HAP-1 (cell line): ENCODE measurements at regions not wholly inside any gene's neighbourhood (a gene's known extent, or its start where the extent isn't known, plus 50 kb on each side); places are given as distances from the start of the nearest gene placed in this dataset.
A peak's percentile ranks its signal among the peaks of the same experiment; 100 is the strongest.

Experiments used
- DNase-seq, 2 experiments: peaks; one replicate each; pipeline ENCODE4 v3.0.0-alpha.2; 2016 to 2020; ENCODE audit warnings: low spot score in 2 of 2
- H3K27me3 ChIP-seq: fragments of 250-450 bp; sonication (Bioruptor Pico); 2 replicates; pipeline ENCODE4 v1.5.1; 2020; ENCODE audit warnings: low read depth, mild to moderate bottlenecking, moderate library complexity
- H3K36me3 ChIP-seq: fragments of 250-450 bp; sonication (Bioruptor Pico); replicated peaks from 2 replicates; pipeline ENCODE4 v1.5.1; 2020; ENCODE audit warnings: mild to moderate bottlenecking
- H3K4me1 ChIP-seq: fragments of 250-450 bp; sonication (Bioruptor Pico); 2 replicates; pipeline ENCODE4 v1.5.1; 2020; ENCODE audit warnings: mild to moderate bottlenecking
- H3K4me3 ChIP-seq: fragments of 250-450 bp; sonication (Bioruptor Pico); 2 replicates; pipeline ENCODE4 v1.5.1; 2020; ENCODE audit warnings: mild to moderate bottlenecking, moderate library complexity
- H3K9me3 ChIP-seq: fragments of 250-450 bp; sonication (Bioruptor Pico); 2 replicates; pipeline ENCODE4 v1.5.1; 2020; ENCODE audit warnings: mild to moderate bottlenecking, moderate library complexity
- in situ Hi-C: fragments of 300-500 bp; cut with MboI; formaldehyde crosslinking; loops from 3 replicates; pipeline ENCODE4 v1.14.3; 2020; ENCODE audit warnings: low sequenced_read_pairs, inconsistent platforms, mixed read lengths

- DNase-seq: no peak
Observed at GRCh38 chr6:119559586-119559985, 210.0 kb upstream of the MAN1A1 start.

GRCh38 chr6:119557239-119557638 is 207.7 kb upstream of the MAN1A1 start:
- DNase-seq: no peak
- H3K27me3 ChIP-seq: no peaks in the 10 kb centered on the region
- H3K9me3 ChIP-seq: no peaks in the 10 kb centered on the region; the same call in 1 of the 2 replicates
- no peaks in the 10 kb centered on the region for H3K4me1 ChIP-seq
- H3K4me3 ChIP-seq: no peak overlapping the region
- in situ Hi-C loops: no loop called here
- H3K36me3 ChIP-seq: no peaks in the 10 kb centered on the region

More at GRCh38 chr6:119559586-119559985, 210.0 kb upstream of the MAN1A1 start:
- Histone ChIP-seq H3K36me3 (no peaks in the 10 kb centered on the region), H3K4me1 (no peaks in the 10 kb centered on the region), H3K27me3 (no peaks in the 10 kb centered on the region), H3K9me3 (no peaks in the 10 kb centered on the region), H3K4me3 (no peak overlapping the region)
- in situ Hi-C loops: no loop called here

DNA sequence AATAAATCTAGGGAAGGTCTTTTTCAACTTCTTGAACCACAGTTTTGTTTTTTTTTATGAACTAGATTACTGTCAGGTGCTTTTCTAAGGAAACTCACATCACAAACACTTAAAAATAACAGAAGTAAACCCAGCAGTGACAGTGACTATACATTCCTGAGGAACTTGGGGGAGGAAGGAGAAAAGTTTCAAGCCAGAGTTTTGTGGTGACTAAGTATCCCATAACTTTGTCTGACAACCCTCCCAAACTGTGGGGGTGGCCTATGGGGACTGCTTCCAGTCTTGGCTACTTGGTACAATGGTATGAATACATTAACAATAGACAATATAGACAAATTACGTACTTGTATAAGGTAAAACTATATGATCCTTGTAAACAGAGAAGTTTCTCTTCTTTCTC is 202.5 kb upstream of the MAN1A1 start:
- no peaks in the 10 kb centered on the region for H3K4me1 ChIP-seq
- DNase-seq: no peak
- H3K9me3 ChIP-seq: no peaks in the 10 kb centered on the region; the same call in 1 of the 2 replicates
- H3K27me3 ChIP-seq: no peaks in the 10 kb centered on the region
- in situ Hi-C loops: no loop called here
- H3K4me3 ChIP-seq: no peak overlapping the region
- H3K36me3 ChIP-seq: no peaks in the 10 kb centered on the region

DNA sequence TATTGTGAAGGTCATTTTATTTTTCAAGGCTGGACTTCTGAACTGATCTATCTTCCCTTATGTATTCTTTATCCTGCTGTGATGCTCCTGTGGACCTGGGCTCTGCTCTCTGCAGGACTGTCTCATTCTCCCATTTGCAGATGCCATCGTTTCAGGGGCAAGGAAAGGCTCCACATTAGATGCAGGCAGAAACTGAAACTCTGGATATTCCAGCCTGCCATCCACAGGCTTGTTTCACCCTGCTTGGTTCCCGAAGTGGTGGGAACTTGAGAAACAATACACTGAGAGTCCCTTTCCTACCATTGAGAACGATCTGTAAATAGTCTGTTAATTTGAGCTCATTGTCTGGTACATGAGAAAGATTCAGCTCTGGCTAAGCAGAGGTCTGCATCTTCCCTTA is 197.5 kb upstream of the MAN1A1 start:
- DNase-seq: no peak
- no peaks in the 10 kb centered on the region for H3K27me3 ChIP-seq
- H3K4me3 ChIP-seq: no peak overlapping the region
- H3K36me3 ChIP-seq: no peaks in the 10 kb centered on the region
- no peaks in the 10 kb centered on the region; the same call in 1 of the 2 replicates for H3K4me1 ChIP-seq
- no peaks in the 10 kb centered on the region for H3K9me3 ChIP-seq
- in situ Hi-C loops: no loop called here

- Histone ChIP-seq H3K4me3 (no peak overlapping the region), H3K36me3 (no peaks in the 10 kb centered on the region), H3K4me1 (peaks cover 8% of the 10 kb centered on the region), H3K27me3 (no peaks in the 10 kb centered on the region), H3K9me3 (no peaks in the 10 kb centered on the region)
- DNase-seq: no peak
- in situ Hi-C loops: no loop called here
Observed at GRCh38 chr6:119545245-119545644, 195.7 kb upstream of the MAN1A1 start.

GRCh38 chr6:119544325-119545175 is 195.0 kb upstream of the MAN1A1 start:
- in situ Hi-C loops: no loop called here
- no peak overlapping the region for H3K4me3 ChIP-seq
- no peak for DNase-seq
- H3K36me3 ChIP-seq: no peaks in the 10 kb centered on the region
- H3K9me3 ChIP-seq: no peaks in the 10 kb centered on the region
- H3K27me3 ChIP-seq: no peaks in the 10 kb centered on the region
- H3K4me1 ChIP-seq: peaks cover 8% of the 10 kb centered on the region

- DNase-seq: no peak
- Histone ChIP-seq H3K36me3 (no peaks in the 10 kb centered on the region), H3K27me3 (no peaks in the 10 kb centered on the region), H3K4me3 (no peak overlapping the region), H3K4me1 (peaks cover 8% of the 10 kb centered on the region), H3K9me3 (no peaks in the 10 kb centered on the region)
- in situ Hi-C loops: no loop called here
Observed at GRCh38 chr6:119543332-119543731, 193.8 kb upstream of the MAN1A1 start.

GRCh38 chr6:119542037-119542436 is 192.5 kb upstream of the MAN1A1 start:
- H3K4me1 ChIP-seq: peaks cover 8% of the 10 kb centered on the region
- no peak for DNase-seq
- no peaks in the 10 kb centered on the region for H3K9me3 ChIP-seq
- no peak overlapping the region for H3K4me3 ChIP-seq
- in situ Hi-C loops: no loop called here
- peaks cover under 1% of the 10 kb centered on the region; the same call in 1 of the 2 replicates for H3K27me3 ChIP-seq
- no peaks in the 10 kb centered on the region for H3K36me3 ChIP-seq

- Histone ChIP-seq H3K4me3 (no peak overlapping the region), H3K4me1 (peaks cover 8% of the 10 kb centered on the region), H3K36me3 (no peaks in the 10 kb centered on the region), H3K9me3 (no peaks in the 10 kb centered on the region), H3K27me3 (peaks cover 2% of the 10 kb centered on the region; the same call in 1 of the 2 replicates)
- DNase-seq: peak in 1 of 2 experiments; percentile 66
- in situ Hi-C loops: no loop called here
Observed at GRCh38 chr6:119541132-119541905, 191.8 kb upstream of the MAN1A1 start.

- Histone ChIP-seq H3K36me3 (no peaks in the 10 kb centered on the region), H3K4me3 (no peak overlapping the region), H3K4me1 (peaks cover 8% of the 10 kb centered on the region), H3K27me3 (peaks cover 2% of the 10 kb centered on the region; the same call in 1 of the 2 replicates), H3K9me3 (no peaks in the 10 kb centered on the region)
- in situ Hi-C loops: no loop called here
- no peak for DNase-seq
Observed at GRCh38 chr6:119540417-119540816, 190.9 kb upstream of the MAN1A1 start.

DNA sequence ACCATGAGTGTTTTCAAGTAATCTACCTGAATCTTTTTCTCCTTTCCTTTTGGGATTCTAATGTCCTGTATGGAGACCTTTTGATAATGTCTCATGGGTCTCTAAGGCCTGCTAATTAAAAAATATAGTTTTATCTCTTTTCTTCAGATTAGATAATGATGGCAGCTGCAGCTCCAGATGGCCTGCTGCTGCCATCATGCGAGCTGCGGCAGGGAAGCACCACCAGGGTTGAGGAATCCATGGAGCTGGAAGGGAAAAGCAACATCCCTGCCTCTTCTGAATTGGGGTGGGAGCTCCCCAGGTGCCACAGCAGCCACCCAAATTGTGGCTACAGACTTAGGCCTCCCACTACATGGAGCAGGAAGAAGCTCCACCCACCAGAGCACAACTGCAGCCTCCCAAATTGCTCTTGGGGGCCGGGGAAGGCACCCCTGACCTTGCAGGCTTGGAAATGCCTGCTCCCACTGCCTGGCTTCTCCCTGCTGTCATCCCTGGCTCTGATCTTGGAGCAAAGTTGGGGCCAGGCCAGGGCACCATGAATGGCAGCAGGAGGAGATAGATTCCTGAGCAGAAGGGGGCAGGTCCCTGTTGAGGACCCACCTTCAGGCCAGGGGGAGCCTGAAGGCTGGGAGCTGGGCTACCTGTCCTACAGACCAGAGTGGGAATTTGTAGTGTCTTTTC is 189.6 kb upstream of the MAN1A1 start:
- in situ Hi-C loops: no loop called here
- H3K36me3 ChIP-seq: no peaks in the 10 kb centered on the region
- no peaks in the 10 kb centered on the region for H3K9me3 ChIP-seq
- peaks cover 2% of the 10 kb centered on the region; the same call in 1 of the 2 replicates for H3K27me3 ChIP-seq
- no peak overlapping the region for H3K4me3 ChIP-seq
- peaks cover 8% of the 10 kb centered on the region for H3K4me1 ChIP-seq
- DNase-seq: no peak

DNA sequence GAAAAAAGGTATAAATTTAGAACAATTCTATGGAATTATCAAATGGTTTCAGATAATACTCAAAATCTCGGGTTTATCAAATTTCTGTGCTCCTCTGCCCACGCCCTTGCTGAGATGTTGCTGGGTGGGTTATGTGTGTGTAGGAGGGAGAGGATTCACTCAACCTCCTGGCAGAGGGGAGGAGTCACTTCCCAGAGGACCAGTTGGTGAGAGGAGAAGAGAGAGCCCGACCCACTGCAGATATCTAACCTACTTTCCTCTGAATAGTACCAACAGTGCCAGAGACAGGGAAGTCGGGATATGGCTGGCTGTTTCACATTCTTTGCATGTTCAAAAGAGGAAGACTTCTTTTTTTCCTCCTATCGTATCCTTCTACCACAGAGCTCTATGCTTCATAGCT is 187.1 kb upstream of the MAN1A1 start:
- Histone ChIP-seq H3K27me3 (peaks cover 2% of the 10 kb centered on the region; the same call in 1 of the 2 replicates), H3K4me3 (no peak overlapping the region), H3K9me3 (no peaks in the 10 kb centered on the region), H3K36me3 (no peaks in the 10 kb centered on the region), H3K4me1 (peaks cover 5% of the 10 kb centered on the region)
- DNase-seq: no peak
- in situ Hi-C loops: no loop called here

DNA sequence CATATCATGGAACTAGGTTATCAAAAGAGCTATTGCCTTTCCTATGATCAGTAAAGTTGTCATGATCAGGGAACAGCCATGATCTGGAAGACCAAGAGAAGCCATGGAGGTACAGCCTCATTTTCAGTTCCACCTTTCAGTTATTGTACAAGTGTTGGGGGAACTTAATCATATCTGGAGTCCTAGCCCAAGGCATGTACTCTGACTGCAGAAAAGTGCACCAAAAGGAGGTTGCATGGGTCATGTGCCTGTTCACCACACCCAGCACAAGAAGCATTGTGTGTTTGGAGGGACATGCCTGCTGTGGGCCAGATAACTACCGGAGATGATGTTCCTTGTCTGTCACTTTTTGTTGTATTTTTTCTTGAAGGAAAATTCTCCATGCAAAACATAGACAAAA is 185.8 kb upstream of the MAN1A1 start:
- Histone ChIP-seq H3K9me3 (no peaks in the 10 kb centered on the region), H3K27me3 (peaks cover 2% of the 10 kb centered on the region; the same call in 1 of the 2 replicates), H3K4me3 (no peak overlapping the region), H3K36me3 (no peaks in the 10 kb centered on the region), H3K4me1 (no peaks in the 10 kb centered on the region)
- no peak for DNase-seq
- in situ Hi-C loops: no loop called here
